GM19324 (cell line): ENCODE measurements at regions not wholly inside any gene's neighbourhood (a gene's known extent, or its start where the extent isn't known, plus 50 kb on each side); places are given as distances from the start of the nearest gene placed in this dataset.

Source experiments
- ATAC-seq: cut with Tn5 transposase; IDR thresholded peaks from one replicate; pipeline ENCODE4 v1.9.1; 2021; ENCODE audit warnings: mild to moderate bottlenecking, moderate library complexity; ENCODE audit not compliant: unreplicated experiment, low FRiP score

DNA sequence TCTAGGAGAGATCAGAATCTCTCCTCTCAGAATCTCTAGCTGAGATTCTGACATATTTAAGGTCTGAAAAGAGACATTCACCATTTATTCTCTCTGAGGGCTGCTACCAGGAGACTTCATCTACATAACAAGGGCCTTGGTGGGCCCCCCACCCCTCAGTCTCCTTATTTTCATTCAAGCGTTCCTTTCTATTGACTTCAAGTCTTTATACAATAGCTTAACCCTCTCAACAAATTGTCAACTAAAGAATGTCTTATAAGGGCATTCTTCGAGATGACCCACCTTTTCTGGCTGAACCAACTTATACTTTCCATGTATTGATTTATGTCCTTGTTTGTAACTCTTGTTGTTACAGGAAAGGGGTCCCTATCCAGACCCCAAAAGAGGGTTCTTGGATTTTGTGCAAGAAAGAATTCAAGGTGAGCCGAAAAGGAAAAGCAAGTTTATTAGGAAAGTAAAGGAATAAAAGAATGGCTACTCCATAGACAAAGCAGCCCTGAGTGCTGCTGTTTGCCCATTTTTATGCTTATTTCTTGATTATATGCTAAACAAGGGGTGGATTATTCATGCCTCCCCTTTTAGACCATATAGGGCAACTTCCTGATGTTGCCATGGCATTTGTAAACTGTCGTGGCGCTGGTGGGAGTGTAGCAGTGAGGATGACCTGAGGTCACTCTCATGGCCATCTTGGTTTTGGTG is 209.5 kb upstream of the ALCAM start:
- no peak for ATAC-seq

DNA sequence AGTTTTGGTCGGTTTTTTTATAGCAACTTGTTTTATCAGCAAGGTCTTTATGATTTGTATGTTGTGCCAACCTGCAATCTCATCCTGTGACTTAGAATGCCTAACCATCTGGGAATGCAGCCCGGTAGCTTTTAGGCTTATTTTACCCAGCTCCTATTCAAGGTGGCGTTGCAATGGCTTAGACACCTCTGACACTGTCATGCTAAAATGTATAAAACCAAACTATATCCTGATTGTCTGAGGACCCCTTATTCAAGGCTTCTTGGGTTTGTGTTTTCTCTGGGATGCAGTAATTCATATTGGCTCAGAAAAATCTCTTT is 209.0 kb upstream of the ALCAM start:
- ATAC-seq: no peak

DNA sequence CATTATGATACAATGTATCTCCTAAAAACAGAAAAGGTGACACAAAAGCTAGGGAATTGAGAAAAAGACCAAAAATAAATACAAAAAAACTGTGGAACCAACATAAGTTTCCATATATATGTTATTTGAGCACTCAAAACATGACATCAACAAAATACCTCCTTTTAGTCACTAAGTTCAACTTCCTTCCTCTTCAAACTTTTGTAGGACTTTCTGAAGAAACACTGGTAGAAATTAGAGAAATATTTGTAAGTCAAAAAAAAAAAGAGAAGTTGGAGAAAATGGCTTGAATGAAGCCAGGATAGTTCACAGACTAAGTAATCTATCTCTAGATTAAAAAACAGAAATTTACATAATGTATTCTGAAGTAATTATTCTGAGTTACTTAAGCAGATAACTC is 208.4 kb upstream of the ALCAM start:
- ATAC-seq: no peak

DNA sequence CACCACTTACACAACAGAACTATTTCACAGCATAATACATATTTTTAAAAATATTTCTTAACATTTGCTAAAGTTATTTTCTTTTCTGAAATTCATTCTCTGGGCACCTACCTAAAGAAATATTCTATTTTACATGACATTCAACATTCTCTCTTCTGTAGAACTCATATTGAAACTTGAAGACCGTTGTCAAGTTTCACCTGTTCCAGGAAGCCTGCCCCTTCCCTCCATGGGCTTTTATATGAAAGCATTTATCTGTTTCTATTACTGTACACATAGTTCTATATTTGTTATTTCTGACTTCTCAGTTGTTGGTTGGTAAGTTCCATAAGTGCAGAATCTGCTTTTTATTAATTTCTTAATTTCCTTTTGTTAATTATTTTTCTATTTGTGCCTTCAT is 204.3 kb upstream of the ALCAM start:
- ATAC-seq: no peak

DNA sequence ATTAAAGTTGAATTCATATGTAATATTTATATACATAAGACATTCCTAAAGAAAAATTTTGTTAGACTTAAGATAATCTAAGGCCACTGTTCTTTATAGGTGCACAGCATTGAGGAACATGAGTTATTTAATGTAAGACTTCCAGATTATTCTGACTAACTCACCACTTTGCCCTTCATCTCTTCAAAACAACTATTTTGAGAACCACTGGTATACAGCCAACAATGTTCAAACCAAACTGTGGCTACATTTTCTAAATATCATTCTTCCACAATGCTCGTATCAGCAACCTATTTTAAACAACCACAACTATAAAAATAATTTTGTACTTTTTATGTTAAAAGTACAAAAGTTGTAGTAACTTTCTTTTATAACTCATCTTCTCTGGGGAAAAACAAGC is 199.8 kb upstream of the ALCAM start:
- no peak for ATAC-seq

DNA sequence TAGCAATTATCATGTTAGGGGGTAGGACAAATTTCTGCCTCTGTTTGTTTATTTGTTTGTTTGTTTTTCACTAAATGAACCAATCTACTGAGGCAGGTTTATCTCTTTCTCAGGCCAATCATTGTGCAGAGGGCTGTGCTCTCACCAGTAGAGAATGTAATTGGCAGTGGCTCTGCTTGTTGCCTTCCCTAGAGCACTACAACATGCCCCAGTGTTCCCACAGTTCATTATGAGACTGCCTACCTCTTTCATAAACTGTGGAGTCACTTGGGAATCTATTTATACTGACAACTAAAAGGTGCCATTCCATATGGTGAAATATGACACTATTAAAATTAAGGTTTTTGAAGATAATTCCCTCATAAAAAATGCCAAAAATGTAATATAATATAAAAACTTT is 196.3 kb upstream of the ALCAM start:
- no peak for ATAC-seq

DNA sequence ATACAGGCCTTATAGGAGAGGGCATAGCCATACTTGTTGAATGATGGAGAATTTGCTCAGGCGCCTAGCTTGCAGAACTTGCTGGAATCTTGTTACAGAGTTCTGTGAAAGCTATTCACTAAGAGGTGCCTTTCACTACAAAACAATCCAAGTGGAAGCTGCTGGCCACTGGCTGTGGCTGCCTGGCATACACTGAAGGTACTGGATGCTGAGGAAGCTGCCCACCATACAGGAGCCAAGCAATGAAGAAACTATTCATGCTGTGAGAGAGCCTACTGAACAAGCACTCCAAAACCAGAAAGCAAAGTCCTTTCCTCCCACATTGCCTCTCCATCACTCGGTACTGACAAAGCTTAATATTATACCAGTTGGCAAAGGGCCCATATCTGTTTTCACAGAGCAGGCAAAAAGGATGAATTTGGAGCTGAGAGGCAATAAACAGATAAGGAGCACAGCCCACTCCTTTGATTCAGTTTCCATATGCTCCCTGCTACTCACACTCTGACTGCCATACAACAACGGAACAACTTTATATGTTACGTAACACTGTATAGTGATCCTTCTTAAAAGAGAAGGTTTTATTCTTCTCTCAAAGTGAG is 192.6 kb upstream of the ALCAM start:
- no peak for ATAC-seq

DNA sequence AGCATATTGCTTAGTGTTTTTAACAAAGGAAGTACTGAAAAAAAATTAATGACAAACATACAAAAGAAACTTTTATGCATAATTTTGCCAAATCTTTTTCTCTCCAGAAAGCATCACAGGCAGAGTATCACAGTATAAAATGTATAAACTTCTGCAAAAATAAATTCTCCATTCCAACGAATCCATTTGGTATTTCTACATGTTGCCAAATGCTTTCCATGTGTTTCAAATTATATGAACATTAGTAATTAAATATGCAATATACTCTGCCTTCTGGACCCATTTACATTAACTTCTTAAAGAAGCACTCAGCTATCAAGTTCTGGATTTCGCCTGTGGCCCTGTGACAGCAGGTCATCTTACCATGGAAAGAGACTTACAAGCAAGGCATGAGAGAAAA is 189.1 kb upstream of the ALCAM start:
- no peak for ATAC-seq

DNA sequence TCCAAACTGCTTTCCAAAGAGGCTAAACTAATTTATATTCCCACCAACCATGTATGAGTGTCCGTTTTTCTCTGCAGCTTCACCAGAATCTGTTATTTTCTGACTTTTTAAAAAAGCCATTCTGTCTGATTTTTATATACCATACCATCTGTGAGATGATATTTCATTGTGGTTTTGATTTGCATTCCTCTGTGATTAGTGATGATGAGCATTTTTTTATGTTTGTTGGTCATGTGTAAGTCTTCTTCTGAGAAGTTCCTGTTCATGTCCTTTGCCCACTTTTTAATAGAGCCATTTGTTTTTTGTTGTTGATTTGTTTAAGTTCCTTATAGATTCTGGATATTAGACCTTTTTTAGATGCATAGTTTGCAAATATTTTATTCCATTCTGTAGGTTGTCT is 179.4 kb upstream of the ALCAM start:
- ATAC-seq: no peak

DNA sequence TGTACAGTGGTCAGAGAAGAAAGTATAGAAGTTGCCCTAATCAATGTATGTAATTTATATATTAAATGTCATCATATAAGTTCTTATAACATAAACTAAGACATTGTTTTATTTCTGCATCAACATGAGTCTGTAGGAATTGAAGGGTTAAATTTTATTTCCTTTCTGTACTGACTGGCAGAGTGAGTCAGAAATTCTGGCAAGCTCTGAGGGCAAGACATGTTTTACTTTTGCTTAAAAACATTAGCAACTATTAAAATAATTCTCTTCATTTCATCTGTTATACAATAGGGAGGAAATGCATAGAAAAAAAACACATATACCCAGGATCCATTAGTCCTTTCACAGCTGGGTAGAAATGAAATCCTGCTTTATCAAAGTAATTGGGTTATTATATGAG is 171.4 kb upstream of the ALCAM start:
- no peak for ATAC-seq

DNA sequence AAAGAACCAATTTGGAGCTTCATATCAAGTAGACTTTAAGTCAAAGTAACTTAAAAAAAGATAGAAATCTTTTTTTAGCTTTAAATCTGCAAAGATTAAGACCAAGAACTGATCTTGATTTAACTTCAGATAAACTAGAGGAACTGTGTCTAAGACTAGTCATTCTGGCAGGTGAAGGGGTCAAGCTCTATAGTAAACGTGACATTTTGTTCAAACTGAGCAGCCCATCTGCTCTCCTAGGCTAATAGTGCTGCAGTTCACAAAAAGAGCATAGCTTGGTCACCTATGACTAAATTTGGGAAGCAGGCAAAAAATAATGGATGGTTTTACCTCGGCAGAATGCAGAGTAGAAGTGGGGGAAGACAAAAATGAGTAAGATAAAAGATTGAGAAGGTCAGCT is 168.8 kb upstream of the ALCAM start:
- ATAC-seq: no peak

DNA sequence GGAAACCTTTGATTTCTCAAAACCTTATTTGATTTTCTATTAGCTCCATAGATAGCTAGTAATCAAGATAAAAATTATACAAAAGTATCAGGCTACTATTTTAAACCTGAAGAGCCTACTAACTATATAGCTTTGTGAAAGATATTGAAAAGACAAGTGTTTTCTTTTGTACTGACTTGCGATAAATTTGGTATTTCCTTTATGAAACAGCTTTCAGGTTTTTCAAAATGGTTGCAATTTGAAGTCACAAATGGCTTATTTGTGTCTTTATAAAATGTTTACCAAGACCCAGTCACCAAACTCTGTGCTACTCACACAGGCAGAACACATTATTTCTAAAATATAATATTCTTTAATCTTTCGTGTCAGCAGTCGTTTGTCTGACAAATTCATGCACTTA is 167.5 kb upstream of the ALCAM start:
- no peak for ATAC-seq

DNA sequence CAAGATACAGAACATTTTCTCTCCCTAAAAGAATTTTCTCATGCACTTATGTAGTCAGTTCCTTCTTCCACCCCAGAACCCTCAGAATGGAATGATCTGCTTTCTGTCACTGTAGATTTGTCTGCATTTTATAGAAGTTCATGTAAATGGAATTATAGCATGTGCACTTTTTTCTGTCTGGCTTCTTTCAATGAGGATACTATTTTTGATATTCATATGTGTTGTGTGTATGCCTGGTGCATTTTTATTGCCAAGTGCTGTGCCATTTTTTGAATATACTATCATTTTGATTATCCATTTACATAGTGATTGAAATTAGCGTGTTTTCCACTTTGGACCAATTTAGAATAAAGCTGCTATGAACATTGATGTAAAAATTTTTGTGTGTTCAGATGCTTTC is 156.6 kb upstream of the ALCAM start:
- no peak for ATAC-seq

DNA sequence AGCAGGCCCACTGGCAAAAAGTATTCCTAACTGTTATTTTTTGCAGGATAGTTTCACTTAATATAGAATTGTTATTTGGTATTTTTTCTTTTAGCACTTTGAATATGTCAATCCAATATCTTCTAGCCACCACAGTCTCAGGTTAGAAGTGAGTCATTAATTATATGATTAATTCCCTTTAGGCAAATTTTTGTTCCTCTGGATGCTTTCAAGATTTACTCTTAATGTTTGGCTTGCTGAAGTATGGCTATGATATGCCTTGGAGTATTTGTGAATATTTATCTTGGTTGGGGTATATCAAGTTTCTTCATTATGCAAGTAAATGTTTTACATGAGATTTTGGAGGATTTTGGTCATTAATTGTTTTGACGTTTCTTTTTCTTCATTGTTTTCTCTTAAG is 152.1 kb upstream of the ALCAM start:
- ATAC-seq: no peak

DNA sequence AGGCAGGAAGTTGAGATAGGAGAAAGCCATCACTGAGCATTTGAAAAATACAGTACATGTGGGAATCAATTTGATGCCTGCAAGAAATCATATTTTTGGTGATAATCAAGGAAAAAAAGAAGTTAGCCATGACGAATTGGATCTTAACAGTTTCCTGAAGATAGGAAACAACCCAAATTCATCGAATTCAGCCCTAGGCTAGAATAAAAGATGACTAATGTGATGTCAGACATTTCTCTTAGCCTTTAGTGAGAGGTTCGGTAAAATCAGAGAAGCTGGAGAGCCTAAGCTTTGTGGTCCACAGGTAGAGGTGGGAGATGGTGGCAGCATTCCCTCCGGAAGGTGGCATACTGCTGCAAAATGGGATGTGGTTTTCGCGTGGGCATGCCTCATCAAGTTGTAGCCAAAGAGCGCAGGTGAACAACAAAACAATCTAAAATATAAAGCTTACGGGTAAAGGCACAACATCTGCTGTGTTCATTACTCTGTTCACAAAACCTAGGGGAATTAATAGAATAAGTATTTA is 144.1 kb upstream of the ALCAM start:
- ATAC-seq: no peak

DNA sequence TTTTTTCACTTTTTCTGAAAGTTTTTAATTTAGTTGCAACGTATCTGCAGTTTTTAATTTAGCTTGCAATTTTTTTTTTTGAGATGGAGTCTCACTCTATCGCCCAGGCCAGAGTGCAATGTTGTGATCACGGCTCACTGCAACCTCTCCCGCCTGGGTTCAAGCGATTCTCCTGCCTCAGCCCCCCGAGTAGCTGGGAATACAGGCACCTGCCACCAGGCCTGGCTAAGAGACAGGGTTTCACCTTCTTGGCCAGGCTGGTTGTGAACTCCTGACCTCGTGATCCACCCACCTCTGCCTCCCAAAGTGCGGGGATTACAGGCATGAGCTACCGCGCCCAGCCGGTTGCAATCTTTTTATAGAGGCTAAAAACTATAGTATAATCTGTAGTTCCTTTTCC is 142.9 kb upstream of the ALCAM start:
- no peak for ATAC-seq

DNA sequence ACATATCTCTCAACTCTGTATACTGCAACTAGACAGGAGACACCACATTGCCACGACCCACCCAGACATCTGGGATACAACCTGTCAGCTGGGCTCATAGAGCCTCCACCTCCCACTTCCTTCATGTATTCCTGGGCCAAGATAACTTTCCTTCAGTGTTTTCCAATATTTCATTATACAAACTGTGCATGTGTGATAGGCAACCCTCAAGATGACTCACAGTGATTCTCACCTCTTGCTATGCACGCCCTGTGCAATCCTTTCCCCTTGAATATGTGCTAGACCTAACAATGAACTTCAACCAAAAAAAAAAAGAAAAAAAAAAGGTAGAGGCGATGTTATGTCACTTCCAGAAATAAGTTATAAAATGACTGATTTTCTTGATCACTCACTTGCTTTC is 138.0 kb upstream of the ALCAM start:
- ATAC-seq: no peak

DNA sequence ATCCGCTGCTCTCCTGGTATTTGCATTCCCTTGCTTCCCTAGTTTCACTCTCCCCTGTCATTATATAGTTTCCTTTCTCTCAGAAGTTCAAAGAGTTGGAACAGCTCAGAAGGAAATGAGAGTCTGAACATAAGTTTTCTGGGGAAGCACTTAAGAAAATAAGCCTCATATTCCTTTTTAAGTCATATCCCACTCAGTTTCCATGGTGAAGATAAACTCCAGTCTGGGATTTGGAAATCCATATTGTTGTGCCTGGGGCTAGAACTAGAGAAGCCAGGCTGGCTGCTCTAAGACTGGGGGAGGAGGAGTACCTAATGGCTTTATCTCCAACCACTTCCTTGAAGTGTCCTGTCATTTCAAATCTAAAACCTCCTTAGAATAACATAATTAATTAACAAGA is 134.2 kb upstream of the ALCAM start:
- ATAC-seq: no peak

DNA sequence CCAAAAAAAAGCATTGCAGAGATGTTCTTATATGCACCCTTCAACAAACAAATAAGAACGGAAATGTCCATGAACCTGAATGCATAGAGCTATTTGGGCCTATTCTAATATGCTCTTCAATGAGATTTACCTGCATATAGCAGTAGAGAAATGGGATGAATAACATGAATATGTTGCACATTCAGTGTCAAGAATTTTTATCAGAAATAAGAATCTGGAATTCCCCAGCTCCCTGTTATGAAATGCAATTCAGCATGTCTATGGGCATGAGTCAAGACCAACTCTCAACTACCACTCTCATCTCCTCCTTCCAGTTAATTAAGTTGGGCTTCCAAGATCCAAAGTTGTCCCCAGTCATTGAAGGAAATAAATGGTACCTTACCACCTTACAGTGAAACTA is 133.7 kb upstream of the ALCAM start:
- no peak for ATAC-seq

DNA sequence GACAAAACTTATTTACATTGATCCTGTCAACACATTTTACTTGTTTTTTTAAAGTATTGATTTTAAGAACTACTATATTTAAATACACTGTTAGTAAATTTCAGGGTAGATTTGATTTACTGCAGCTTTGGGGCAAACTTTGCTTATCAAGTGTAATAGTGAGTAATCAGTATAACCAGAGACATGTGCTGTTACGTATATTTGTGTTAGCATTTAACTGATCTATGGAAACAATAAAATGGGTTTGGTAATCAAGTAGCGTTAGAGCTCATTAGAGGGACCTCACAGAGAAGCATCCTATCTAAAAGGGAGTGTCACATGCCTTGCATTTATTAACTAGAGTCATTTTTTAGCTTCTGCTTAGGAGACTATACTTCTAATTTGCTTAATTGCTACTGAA is 131.5 kb upstream of the ALCAM start:
- no peak for ATAC-seq

DNA sequence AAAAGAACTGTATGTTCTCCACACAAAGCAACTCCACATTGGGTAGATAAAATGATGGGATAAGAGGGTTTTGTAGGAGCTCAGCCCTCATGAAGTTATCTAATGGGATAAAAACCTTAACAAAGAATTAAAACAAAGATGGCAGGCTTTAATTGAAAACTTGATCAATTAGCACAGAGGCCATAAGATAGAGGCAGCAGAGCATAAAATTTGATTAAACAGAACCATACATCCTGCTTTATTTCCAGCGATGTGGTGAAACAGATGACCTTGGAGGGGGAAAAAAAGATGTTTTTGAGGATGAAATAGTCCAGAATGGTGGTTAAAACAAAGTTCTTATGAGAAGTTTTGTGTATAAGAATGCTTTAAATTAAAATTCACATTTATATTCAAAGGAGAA is 130.9 kb upstream of the ALCAM start:
- ATAC-seq: no peak

DNA sequence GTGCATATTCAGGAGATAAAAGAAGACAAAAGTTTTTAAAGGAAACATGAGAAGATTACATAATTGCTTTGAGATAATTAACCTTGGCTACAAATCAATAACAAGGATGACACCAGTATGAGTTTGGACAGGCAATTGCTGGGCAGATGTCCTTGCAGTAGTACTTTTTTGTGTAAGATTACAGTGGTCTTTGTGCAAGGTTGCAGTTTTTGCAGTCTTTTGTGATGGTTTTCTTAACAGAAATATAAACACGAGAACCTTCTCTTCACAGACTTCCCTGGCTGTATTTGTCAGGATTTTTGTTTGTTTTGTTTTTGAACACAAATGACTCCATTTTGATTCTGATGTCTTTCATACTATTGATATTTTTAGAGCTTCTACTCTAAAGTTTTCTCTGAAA is 128.3 kb upstream of the ALCAM start:
- ATAC-seq: no peak

DNA sequence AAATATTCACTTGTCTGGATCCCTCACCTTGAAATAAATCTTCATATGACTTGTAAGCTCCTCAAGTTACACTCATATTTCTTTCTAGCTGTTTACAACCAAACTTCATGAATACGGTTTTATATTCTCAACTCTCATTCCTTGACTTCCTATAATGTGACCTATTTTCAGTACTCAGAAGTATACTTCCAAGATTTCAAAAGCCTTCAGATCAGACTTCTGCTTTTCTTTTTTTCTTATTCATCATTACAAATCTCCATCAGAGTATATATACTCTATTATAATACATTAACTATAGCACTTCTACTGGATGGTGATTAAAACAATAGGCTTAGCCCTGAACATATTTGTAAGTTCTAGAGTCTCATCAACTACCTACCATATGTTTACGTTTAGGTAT is 123.6 kb upstream of the ALCAM start:
- no peak for ATAC-seq
